ENCODE measurements at regions not wholly inside any gene's neighbourhood (a gene's known extent, or its start where the extent isn't known, plus 50 kb on each side); places are given as distances from the start of the nearest gene placed in this dataset.

- DNase-seq (ENCODE audit: extremely low spot score, unreplicated experiment), result no peak
- H3K9me3 Mint-ChIP-seq, result no peaks in the 10 kb centered on the region
- no peak overlapping the region for H3K4me3 Mint-ChIP-seq
- TF ChIP-seq, protein P1, sequence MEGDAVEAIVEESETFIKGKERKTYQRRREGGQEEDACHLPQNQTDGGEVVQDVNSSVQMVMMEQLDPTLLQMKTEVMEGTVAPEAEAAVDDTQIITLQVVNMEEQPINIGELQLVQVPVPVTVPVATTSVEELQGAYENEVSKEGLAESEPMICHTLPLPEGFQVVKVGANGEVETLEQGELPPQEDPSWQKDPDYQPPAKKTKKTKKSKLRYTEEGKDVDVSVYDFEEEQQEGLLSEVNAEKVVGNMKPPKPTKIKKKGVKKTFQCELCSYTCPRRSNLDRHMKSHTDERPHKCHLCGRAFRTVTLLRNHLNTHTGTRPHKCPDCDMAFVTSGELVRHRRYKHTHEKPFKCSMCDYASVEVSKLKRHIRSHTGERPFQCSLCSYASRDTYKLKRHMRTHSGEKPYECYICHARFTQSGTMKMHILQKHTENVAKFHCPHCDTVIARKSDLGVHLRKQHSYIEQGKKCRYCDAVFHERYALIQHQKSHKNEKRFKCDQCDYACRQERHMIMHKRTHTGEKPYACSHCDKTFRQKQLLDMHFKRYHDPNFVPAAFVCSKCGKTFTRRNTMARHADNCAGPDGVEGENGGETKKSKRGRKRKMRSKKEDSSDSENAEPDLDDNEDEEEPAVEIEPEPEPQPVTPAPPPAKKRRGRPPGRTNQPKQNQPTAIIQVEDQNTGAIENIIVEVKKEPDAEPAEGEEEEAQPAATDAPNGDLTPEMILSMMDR (conservative IDR thresholded peaks at IDR 0.05), result no peak
- no peak overlapping the region for H3K27ac Mint-ChIP-seq
- no peaks in the 10 kb centered on the region for H3K4me1 Mint-ChIP-seq (ENCODE audit: unreplicated experiment)
- H3K27me3 Mint-ChIP-seq, result no peaks in the 10 kb centered on the region
- no peaks in the 10 kb centered on the region for H3K36me3 Mint-ChIP-seq
Observed at GRCh38 chr11:39144351-39145130, 2314.9 kb downstream of the LRRC4C start.

- no peak overlapping the region for H3K27ac Mint-ChIP-seq
Observed at GRCh38 chr11:39139581-39139980, 2319.9 kb downstream of the LRRC4C start.

DNA sequence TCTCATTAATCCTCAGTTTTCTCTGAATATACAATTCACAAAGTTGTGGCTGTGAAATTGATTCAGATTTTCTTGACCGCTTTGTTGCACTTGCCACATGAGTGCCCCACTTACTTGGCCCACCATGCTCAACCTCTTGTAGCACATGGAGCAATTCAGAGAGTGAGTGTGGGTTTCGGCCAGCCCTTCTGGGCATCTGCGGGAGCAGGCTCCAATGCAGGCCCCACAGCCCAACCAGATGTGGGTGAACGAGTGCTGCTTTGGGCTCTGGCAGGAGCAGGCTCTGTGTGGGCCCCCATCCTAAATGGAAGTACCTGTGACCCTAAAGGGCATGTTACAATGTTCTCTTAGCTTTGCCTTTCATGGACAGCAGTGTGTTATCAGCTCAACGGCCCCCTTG, 2338.6 kb downstream of the LRRC4C start:
- TF ChIP-seq, protein P1 (conservative IDR thresholded peaks at IDR 0.05), result no peak
- Mint-ChIP-seq H3K27ac (no peak overlapping the region), H3K4me1 (ENCODE audit: unreplicated experiment) (no peaks in the 10 kb centered on the region), H3K27me3 (no peaks in the 10 kb centered on the region), H3K9me3 (peaks cover 2% of the 10 kb centered on the region), H3K36me3 (no peaks in the 10 kb centered on the region), H3K4me3 (no peak overlapping the region)
- DNase-seq (ENCODE audit: extremely low spot score, unreplicated experiment), result no peak

More at GRCh38 chr11:39139581-39139980, 2319.9 kb downstream of the LRRC4C start:
- no peaks in the 10 kb centered on the region for H3K27me3 Mint-ChIP-seq
- TF ChIP-seq, protein P1 (conservative IDR thresholded peaks at IDR 0.05), result no peak
- no peaks in the 10 kb centered on the region for H3K4me1 Mint-ChIP-seq (ENCODE audit: unreplicated experiment)
- no peak for DNase-seq (ENCODE audit: extremely low spot score, unreplicated experiment)
- no peaks in the 10 kb centered on the region for H3K9me3 Mint-ChIP-seq
- H3K4me3 Mint-ChIP-seq, result no peak overlapping the region
- no peaks in the 10 kb centered on the region for H3K36me3 Mint-ChIP-seq

DNA sequence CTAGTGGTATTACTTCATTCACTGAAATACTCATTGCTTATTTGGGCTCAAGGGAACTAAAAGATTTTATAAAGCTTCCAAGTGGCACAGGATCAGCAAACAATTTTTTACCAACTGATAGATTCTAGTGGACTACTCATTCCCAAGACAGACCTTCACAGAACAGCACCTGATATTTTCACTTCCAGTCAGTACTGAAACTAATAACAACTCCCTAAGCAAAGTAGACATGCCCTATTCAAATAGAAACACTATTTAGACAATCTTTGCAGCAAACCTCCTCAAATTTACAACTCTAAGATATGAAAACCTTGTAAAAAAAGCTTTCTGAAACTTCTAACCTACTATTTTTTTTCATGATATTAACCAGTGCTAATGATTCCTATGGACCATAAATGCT, 2345.8 kb downstream of the LRRC4C start:
- Mint-ChIP-seq H3K27me3 (no peaks in the 10 kb centered on the region), H3K9me3 (no peaks in the 10 kb centered on the region), H3K4me3 (no peak overlapping the region), H3K4me1 (ENCODE audit: unreplicated experiment) (no peaks in the 10 kb centered on the region), H3K36me3 (no peaks in the 10 kb centered on the region), H3K27ac (no peak overlapping the region)
- TF ChIP-seq, protein P1 (conservative IDR thresholded peaks at IDR 0.05), result no peak
- no peak for DNase-seq (ENCODE audit: extremely low spot score, unreplicated experiment)

GRCh38 chr11:39102236-39102635, 2357.2 kb downstream of the LRRC4C start:
- no peaks in the 10 kb centered on the region for H3K27me3 Mint-ChIP-seq
- H3K4me1 Mint-ChIP-seq (ENCODE audit: unreplicated experiment), result no peaks in the 10 kb centered on the region
- H3K27ac Mint-ChIP-seq, result no peak overlapping the region
- no peak overlapping the region for H3K4me3 Mint-ChIP-seq
- no peaks in the 10 kb centered on the region for H3K9me3 Mint-ChIP-seq
- TF ChIP-seq, protein P1 (conservative IDR thresholded peaks at IDR 0.05), result no peak
- DNase-seq (ENCODE audit: extremely low spot score, unreplicated experiment), result no peak
- no peaks in the 10 kb centered on the region for H3K36me3 Mint-ChIP-seq
